Right lobe of liver (tissue), 6 donors: ENCODE measurements at regions not wholly inside any gene's neighbourhood (a gene's known extent, or its start where the extent isn't known, plus 50 kb on each side); places are given as distances from the start of the nearest gene placed in this dataset.

Source experiments
- ATAC-seq, 4 donors: fragments of 200-7000 bp; cut with Tn5 transposase; one replicate each; pipeline ENCODE4 v1.9.1; 2020; ENCODE audit warnings: mild to moderate bottlenecking in 4 of 4, moderate library complexity in 4 of 4
- DNase-seq, 3 donors: peaks; one replicate each; pipeline ENCODE4 v3.0.0-alpha.2; 2020
- H3K27ac ChIP-seq, 3 donors: fragments of 200-600 bp; one replicate each; pipeline ENCODE4 v1.8.0; 2022
- H3K27me3 ChIP-seq, 2 donors: fragments of 200-600 bp; one replicate each; pipeline ENCODE4 v1.8.0; 2022
- H3K36me3 ChIP-seq, 4 donors: fragments of 200-600 bp; sonication (generic) in 1 of 4; one replicate each; pipeline versions ENCODE4 v1.5.1 to v1.8.0; 2017 to 2022; ENCODE audit warnings: control low read depth in 1 of 4
- H3K4me1 ChIP-seq, 4 donors: fragments of 200-600 bp; sonication (generic) in 1 of 4; one replicate each; pipeline versions ENCODE4 v1.5.1 to v1.8.0; 2017 to 2022; ENCODE audit warnings: control low read depth in 1 of 4
- H3K4me3 ChIP-seq, 3 donors: fragments of 200-600 bp; one replicate each; pipeline ENCODE4 v1.8.0; 2022
- H3K9me3 ChIP-seq, 4 donors: fragments of 200-600 bp; sonication (generic) in 1 of 4; one replicate each; pipeline versions ENCODE4 v1.5.1 to v1.8.0; 2017 to 2022; ENCODE audit warnings: control low read depth in 1 of 4
- CTCF ChIP-seq, 4 donors: fragments of 200-600 bp in 3 of 4; fragments of 450-650 bp in 1 of 4; IDR thresholded peaks; one replicate each; pipeline versions ENCODE4 v1.5.1 to v1.8.0; 2016 to 2022; ENCODE audit warnings: antibody characterized with exemption in 4 of 4, mild to moderate bottlenecking in 2 of 4
- POLR2A ChIP-seq: fragments of 450-650 bp; IDR thresholded peaks from one replicate; pipeline ENCODE4 v1.6.1; 2017; ENCODE audit warnings: antibody characterized with exemption, mild to moderate bottlenecking
- WGBS: methylation state at CpG from one replicate; pipeline ENCODE4 v1.1.6; 2018; ENCODE audit warnings: low coverage, low lambda C conversion rate; ENCODE audit not compliant: insufficient coverage; ENCODE audit errors: missing lambda C conversion rate; 5-methylcytosine and 5-hydroxymethylcytosine counted together
- intact Hi-C, 2 donors: fragments of 100-400 bp; cut with DNase I; formaldehyde crosslinking; loops; one replicate each; pipeline versions ENCODE4 v1.11.2 to v1.14.1; 2022
- donor health status: DM: no; HTN: yes; CAD: no.
- donor health status: DM: no; HTN: no; CAD: no.
- donor health status: DM: no; HTN: no; CAD: no.
- donor health status: DM: no; HTN: yes; CAD: no.
- donor health status: DM: no; HTN: yes; CAD: no.

GRCh38 chr1:60196026-60196425 lies 122.5 kb upstream of the C1orf87 start:
- Histone ChIP-seq H3K27me3 (no peaks in the 10 kb centered on the region), H3K9me3 (no peaks in the 10 kb centered on the region), H3K4me3 (no peak overlapping the region), H3K36me3 (no peaks in the 10 kb centered on the region), H3K4me1 (no peaks in the 10 kb centered on the region), H3K27ac (no peak overlapping the region)
- no peak for DNase-seq
- intact Hi-C loops = no loop called here
- 73% methylated on average over 1 of the region's 1 CpG for WGBS
- TF ChIP-seq POLR2A = no peak
- ATAC-seq = no peak

- TF ChIP-seq CTCF (IDR thresholded peaks at IDR 0.05) = no peak
- TF ChIP-seq POLR2A = no peak
- no peak overlapping the region for H3K27ac ChIP-seq
- H3K4me1 ChIP-seq = no peaks in the 10 kb centered on the region
- no peak overlapping the region for H3K4me3 ChIP-seq
- no peaks in the 10 kb centered on the region for H3K27me3 ChIP-seq
- intact Hi-C loops = no loop called here
- no peak for DNase-seq
- ATAC-seq = no peak
- H3K9me3 ChIP-seq = no peaks in the 10 kb centered on the region
- WGBS = 18% methylated on average over 1 of the region's 1 CpG
- H3K36me3 ChIP-seq = no peaks in the 10 kb centered on the region
These were observed 112.1 kb upstream of the C1orf87 start for GRCh38 chr1:60185684-60186083.

GRCh38 chr1:60184521-60184920 lies 111.0 kb upstream of the C1orf87 start:
- intact Hi-C loops = no loop called here
- TF ChIP-seq CTCF (IDR thresholded peaks at IDR 0.05) (no peak), POLR2A (no peak)
- no peak for DNase-seq
- ATAC-seq = no peak
- Histone ChIP-seq H3K27ac (no peak overlapping the region), H3K4me3 (no peak overlapping the region), H3K9me3 (no peaks in the 10 kb centered on the region), H3K4me1 (no peaks in the 10 kb centered on the region), H3K36me3 (no peaks in the 10 kb centered on the region), H3K27me3 (no peaks in the 10 kb centered on the region)
- 50% methylated on average over 1 of the region's 2 CpGs for WGBS

GRCh38 chr1:60173729-60174505 lies 100.3 kb upstream of the C1orf87 start:
- intact Hi-C loops = no loop called here
- no peaks in the 10 kb centered on the region for H3K27me3 ChIP-seq
- no peak for TF ChIP-seq POLR2A
- TF ChIP-seq CTCF (IDR thresholded peaks at IDR 0.05) = no peak
- DNase-seq (no peak), ATAC-seq (no peak)
- H3K4me3 ChIP-seq = no peak overlapping the region
- no peaks in the 10 kb centered on the region for H3K4me1 ChIP-seq
- H3K27ac ChIP-seq = no peak overlapping the region
- no peaks in the 10 kb centered on the region for H3K36me3 ChIP-seq
- no peaks in the 10 kb centered on the region for H3K9me3 ChIP-seq
- 74% methylated on average over 3 of the region's 3 CpGs for WGBS

GRCh38 chr1:60173006-60173405 lies 99.4 kb upstream of the C1orf87 start:
- WGBS = 85% methylated on average over 2 of the region's 2 CpGs
- Histone ChIP-seq H3K27me3 (no peaks in the 10 kb centered on the region), H3K4me3 (no peak overlapping the region), H3K9me3 (no peaks in the 10 kb centered on the region), H3K36me3 (no peaks in the 10 kb centered on the region), H3K27ac (no peak overlapping the region), H3K4me1 (no peaks in the 10 kb centered on the region)
- no peak for DNase-seq
- intact Hi-C loops = no loop called here
- TF ChIP-seq POLR2A = no peak
- TF ChIP-seq CTCF (IDR thresholded peaks at IDR 0.05) = no peak
- ATAC-seq = no peak
